Glomerular visceral epithelial cell (primary cell): ENCODE measurements at regions not wholly inside any gene's neighbourhood (a gene's known extent, or its start where the extent isn't known, plus 50 kb on each side); places are given as distances from the start of the nearest gene placed in this dataset.
A peak's percentile ranks its signal among the peaks of the same experiment; 100 is the strongest.

Experiments used
- DNase-seq: peaks from one replicate; pipeline ENCODE4 v3.0.0-alpha.2; 2016; ENCODE audit errors: extremely low spot score

GRCh38 chr10:58996866-58997265 is 179.6 kb upstream of the PHYHIPL start:
- DNase-seq, result no peak

DNA sequence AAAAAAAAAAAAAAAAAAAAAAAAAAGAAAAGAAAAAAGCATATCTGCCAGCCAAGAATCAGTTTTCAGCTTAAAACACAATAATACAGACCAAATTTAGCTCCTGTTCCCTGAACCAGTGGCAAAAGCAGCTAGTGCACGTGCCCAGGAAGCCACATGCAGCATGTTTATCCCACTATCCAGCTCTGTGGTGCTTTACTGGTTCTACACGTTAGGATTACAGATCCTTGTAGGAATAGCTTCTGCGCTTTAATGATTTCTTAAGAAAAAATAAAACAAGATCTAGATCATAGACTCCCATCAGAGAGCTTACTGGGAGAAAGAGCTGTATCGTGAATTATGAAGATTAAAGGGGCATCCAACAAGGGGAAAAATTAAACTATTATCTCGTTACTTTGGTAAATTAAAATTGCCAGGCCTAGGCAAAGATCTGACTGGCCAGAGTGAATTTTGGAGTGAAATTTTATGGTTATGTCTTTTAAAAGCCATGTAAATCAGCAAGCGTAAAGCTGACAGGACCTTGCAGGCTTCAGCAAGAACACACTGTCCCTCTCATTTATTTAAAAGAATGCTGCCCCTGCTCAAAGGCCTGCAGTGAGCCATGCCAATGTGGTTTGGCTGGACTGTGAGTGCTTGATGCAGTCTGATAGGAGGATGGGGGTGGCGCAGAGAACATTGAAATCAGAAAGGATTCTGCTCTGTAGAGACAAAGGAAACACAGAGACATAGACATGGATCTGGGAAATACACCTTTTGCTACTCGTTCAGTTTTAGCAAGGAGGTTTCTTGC is 177.3 kb upstream of the PHYHIPL start:
- DNase-seq, result no peak

DNA sequence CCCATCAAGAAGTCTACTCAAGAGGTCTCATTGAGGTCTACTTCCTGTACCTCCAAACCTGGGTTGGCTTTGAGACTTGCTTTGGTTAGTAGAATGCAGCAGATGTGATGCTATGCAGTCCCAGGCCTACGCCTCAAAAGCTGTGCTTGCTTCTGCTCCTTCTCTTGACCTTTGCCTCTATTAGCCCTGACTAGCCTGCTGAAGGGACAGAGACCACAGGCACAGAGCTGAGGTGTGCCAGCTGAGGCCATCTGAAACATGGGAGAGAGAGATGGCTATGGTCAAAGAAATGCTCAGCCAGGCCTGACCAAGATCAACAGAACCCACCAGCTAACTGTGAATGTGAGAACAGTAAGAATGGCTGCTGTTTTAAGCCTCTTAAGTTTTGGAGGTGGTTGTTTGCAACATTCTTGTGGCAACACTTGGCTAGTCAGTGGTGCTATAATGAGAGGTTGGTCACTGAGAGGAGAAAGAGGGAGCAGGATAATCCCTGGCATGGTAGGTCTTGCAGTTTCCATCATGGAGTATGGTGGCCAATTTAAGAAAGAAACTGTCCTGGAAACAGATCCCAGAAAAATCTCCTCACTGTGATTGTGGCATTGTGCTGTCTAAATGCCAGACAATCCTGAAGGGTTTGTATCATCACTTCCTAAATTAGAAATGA is 176.1 kb upstream of the PHYHIPL start:
- no peak for DNase-seq

DNA sequence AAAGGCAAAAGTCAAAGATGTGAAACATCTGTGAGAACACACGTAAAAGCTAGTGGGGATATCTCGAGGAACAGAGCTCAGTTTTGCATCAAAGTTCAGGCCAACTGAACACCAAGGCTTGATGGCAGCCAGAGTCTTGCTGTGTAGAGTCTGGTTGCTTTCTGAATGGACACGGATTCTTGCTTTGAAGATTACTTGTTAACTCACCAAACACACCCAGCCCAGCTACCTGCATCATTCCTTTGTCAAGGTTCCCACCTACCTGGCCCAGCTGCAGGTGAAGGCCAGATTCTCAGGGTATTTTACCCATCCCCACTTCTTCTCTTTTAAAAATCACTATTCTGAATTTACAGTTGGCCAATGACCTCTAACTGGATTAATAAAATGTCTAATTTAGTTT is 174.4 kb upstream of the PHYHIPL start:
- no peak for DNase-seq

DNA sequence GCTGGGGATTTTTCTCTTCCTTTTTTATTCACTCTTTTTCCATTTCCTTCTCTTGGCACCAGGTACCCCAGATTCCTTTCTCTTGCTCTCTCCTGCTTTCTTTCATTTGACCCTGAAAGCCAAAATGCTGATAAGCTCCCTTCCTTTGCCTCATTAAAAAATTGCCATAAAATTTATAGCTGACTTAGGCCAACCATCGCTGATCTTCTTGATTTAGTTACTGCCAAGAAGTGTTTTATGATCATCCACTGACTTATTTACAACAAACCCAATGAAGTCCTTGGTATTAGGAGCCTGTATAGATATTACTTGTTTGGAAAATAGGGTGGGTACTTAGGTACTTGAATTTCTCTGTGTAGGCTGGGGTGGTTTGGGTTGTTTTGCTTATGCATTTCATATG is 173.2 kb upstream of the PHYHIPL start:
- no peak for DNase-seq

- DNase-seq, result no peak
These were observed 172.1 kb upstream of the PHYHIPL start for GRCh38 chr10:59004392-59004791.

DNA sequence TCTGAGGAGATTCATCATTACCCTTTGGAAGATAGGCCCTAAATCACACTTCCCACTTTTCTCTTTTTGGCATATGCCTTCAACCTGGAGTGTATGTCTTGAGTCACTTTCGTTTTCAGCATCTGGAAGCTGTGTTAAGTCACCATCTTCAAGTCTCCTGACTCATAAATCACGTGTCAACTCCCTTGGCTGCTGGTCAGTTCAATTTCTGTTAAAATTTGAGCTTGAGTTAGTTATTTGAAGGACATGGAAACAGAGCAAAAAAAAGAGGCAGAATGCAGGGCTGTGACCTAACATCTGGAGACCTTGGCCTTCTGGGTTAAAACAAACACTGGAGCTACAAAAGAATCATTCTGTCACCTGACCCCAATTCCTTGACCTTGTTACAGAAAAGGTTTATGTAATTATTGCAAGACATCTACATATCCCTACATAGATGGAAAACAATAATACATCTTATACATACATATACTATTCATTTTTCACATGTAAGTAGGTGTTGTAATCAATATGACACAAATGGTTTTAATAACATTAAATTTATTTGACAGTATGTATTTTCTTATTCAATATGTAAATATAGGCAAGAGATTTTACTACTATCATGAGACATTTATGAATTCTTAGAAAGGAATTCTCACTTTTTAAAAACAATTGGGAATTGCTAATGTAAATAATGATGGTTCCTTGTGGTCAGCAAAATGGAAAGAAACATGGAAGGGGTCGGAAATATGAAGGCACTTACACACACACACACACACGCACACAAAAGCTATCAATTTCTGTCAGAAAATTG is 169.7 kb upstream of the PHYHIPL start:
- DNase-seq, result peak; percentile 62

DNA sequence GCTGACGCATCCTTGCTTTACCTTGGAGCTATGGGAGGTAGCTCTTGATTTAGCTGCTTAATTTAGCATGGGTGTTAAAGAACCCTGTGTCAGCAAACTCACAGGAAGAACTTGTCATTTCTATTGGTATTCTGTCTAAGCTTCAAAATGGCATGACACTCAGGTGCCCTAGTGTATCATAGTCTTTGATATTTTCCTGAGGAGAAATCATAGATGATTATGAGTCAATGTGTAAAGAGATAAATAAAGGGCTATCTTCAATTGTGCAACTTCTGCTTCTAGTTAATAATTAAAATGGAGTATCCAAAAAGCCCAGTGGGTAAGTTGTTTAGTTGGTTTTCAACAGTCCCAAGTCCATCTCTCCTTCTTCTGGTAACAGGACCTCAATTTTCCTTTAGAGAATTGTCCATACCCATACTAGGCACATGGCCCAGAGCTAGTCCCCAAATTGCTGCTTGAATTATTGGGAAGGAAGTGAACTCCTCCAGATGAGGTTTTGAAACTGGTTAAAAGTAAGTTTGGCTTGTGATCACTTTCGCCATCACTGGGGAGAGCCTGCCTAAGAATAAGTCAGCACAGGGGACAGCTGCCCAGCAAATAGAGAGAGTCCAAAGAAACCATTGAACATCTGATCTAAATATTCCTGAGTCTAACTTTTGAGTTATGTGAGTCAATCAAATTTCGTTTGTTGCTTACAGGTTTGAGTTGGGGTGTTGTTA is 169.0 kb upstream of the PHYHIPL start:
- DNase-seq, result no peak

DNA sequence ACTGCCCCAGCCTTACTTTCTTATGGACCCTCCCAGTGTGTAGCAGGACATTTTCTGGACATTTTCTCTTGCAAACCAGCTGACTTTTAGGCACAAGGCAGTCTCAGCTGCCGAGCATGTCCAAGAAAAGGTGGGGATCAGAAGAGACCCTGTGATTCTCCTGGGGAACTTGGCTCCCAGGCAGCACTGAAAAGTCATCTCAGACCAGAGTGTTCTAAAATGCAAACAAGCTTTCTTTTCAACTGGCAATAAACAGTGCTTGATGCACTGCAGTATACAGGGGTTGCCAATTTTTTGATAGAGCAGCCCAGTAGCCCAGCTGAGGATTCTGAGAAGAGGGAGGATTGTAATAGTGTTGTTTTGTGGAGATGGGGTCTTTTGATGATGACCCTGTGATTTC is 168.0 kb upstream of the PHYHIPL start:
- no peak for DNase-seq

- DNase-seq, result no peak
These were observed 164.3 kb upstream of the PHYHIPL start for GRCh38 chr10:59011972-59012632.

DNA sequence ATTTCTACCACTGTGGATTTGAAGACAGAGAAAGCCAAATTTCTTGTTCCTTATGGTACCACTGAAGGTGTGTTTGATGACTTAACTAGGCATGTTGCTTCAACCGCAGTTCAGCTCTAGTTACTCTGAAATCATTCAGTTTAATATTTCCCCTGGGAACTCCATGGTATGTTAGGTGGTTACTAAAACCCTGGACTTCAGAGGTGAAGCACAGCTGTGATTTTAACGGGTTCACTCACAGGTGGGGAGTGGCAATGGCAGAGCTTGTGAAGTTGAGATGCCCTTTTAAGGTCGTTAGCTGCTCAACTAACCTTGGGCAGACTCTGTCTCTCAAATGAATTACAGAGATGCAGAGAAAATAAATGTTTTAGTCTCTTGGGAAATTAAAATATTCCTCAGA is 163.6 kb upstream of the PHYHIPL start:
- DNase-seq, result peak; percentile 3

- no peak for DNase-seq
These were observed 160.4 kb upstream of the PHYHIPL start for GRCh38 chr10:59016043-59016442.

DNA sequence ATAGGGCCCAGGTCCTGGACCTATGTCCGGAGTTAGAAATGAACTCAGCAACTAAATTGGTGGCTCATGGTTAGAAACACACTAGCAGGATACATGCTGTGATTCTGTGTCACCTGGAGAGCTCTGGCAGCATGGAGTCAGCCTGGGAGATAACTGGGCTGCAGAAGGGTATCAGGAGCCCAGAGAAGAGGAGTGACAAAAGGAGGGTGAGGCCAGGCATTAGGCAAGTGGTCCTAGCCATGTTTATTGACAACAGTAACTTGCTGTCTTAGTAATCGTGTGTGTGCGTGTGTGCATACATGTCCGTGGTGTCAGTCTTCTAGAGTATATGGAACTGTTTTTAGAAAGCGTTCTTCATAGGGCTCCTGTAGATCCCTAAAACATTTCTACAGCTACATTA is 157.5 kb upstream of the PHYHIPL start:
- DNase-seq, result no peak

DNA sequence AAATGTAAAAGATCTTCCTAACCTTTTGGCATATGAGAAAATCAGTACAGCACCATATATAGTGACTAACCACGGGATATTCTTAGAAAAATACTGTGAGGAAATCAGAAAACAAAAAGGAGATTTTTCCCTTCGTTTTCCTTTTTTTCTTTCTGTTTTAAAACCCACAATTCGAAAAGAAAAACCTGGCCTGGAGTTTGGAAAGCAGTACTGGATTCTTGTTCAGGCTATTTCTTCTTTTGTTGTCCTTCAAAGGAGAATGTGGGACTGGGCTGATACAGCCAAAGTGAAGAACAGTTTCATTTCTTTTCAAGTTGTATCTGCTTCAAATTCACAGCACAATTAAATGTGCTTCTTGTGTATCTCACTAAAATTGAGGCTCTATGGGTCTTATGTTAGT is 156.8 kb upstream of the PHYHIPL start:
- no peak for DNase-seq

- no peak for DNase-seq
These were observed 155.9 kb upstream of the PHYHIPL start for GRCh38 chr10:59020502-59020901.

DNA sequence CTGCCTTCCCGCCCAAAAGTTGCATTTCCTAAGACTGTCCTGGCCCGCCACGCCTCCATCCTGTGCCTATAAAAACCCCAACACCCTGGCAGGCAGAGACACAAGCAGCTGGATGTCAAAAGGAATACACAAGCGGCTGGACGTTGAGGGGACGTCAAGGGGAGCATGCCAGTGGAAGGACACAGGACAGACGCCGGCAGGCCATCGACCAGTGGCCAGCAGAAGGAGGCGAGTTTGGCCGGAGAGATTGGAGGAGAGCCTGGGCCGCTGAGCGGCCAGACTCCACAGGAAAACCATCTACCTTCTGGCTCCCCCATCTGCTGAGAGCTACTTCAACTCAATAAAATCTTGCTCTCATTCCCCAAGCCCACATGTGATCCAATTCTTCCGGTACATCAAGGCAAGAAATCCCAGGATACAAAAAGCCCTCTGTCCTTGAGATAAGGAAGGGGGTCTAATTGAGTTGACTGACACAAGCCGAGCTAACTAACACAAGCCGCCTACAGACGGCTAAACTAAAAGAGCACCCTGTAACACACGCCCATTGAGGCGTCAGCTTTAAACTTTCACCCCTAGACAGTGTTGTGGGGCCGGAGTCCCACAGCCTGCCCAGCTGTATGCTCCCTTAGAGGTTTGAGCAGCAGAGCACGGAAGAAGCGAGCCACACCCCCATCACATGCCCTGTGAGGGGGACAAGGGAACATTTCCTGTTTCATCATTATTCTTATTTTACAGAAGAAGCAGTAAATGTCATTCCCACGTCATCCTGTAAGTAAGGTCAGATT is 150.3 kb upstream of the PHYHIPL start:
- DNase-seq, result no peak

DNA sequence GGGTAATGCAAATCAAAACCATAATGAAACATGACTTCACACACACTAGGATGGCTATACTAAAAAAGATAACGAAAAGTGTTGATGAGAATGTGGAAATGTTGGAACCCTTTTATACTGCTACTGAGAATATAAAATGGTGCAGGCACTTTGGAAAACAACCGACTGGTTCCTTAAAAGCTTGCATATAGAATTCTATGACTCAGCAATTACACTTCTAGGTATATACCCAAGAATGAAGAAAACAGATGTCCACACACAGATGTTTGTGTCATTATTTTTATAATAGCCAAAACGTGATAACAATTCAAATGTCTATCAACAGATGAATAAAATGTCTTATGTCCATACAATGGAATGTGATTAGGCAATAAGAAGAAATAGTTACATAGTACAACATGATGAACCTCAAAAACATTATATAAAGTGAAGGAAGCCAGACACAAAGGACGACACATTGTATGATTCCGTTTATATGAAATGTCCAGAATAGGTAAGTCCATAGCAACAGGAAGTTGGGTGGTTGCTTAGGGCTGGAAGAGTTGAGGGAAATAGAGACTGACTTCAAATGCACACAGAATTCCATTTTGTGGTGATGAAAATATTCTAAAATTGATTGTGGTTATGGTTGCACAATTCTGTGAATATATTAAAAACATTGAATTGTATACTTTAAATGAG is 148.3 kb upstream of the PHYHIPL start:
- no peak for DNase-seq

DNA sequence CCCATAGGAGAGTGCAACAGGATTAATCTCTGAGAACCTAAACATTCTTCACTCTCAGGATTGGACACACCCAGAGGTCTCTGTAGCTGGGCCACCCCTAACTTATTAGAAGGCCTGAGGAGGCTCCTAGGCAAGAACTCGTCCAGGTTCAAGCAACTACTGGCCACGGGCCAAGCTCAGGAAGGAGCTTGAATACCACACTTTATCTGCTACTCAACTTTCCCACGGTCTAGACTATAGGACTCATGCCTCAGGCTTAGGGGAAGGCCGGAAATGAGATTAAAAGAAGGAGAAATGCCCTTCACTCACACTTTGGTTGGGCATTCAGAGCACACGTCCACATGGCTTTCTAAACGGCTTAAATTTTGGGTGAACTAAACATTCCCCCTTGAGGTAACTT is 142.8 kb upstream of the PHYHIPL start:
- no peak for DNase-seq

GRCh38 chr10:59036311-59037017 is 140.0 kb upstream of the PHYHIPL start:
- no peak for DNase-seq

DNA sequence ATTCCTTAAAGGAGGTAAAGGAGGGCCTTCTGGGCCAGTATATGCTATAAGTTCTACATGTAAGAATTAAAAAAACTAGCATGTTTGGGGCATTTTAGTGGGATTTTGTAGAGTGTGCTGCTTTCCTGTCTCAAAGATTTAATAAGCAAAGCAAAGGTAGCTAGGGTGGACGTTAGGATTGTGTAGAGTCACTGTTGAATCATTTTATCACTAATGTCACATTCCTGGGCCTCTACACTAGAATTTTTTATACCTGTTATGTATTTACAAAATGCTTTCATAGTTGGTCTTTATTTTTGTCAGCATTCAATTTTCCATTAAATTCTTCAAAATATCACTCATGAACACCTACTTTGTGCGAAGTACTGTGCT is 139.4 kb upstream of the PHYHIPL start:
- no peak for DNase-seq
